GM19463 (cell line): ENCODE measurements at regions not wholly inside any gene's neighbourhood (a gene's known extent, or its start where the extent isn't known, plus 50 kb on each side); places are given as distances from the start of the nearest gene placed in this dataset.

ENCODE experiments used
- ATAC-seq: cut with Tn5 transposase; IDR thresholded peaks from one replicate; pipeline ENCODE4 v1.9.1; 2021; ENCODE audit warnings: mild to moderate bottlenecking, moderate library complexity; ENCODE audit not compliant: unreplicated experiment

DNA sequence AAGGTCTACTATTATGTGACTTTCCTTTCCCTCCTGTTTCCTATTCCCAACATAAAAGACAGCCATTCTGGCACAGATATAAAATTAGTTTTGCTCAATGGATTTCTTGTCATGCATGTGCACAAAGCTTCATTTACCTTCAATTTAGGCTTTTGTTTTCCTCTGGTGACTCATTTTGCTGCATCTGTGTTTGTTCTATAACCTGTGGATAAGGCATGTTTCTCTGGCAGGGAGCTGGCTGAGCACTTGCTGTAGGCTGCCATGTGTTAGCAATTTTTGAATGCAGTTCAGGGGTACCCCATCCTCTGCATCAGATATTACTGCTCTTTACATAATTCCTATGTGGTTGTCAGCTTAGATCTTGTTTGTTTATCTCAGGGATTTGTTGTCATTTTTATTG, 202.8 kb upstream of the GRID2 start:
- ATAC-seq, result no peak

DNA sequence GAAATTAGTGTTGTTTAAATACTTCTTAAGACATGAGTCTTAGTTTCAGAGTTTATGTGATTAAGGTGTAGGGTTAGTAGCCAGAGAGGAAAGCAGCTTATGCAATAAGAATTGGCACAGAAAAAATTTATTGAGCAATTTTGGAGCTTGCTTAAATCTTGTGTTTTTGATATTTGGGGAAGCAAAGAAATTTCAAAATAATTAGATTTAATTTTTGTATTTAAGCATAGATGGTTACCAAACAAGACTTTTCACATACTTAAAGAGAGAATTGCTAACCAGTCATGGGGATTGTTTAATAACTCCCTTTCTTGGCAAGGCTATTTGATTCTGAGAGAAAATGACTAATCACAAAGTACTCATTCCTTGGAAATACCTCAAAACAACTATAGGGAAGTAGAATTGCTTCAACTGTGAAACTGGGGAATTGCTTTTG, 202.0 kb upstream of the GRID2 start:
- no peak for ATAC-seq

DNA sequence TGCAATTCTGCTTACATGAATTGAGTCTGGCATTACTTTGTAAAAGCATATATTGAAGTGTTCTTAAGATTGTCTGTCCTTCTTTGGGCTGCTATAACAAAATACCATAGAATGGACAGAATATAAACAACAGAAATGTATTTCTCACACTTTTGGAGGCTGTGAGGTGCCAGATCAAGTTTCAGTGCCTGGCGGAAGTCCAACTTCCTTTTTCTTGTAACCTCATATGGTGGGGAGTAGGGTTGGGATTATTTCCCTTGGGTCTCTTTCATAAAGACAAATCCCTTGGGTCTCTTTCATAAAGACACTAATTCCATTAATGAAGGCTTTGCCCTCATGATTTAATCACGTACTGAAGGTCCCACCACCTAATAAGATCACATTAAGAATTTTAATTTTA, 199.3 kb upstream of the GRID2 start:
- no peak for ATAC-seq

- ATAC-seq, result no peak
Observed at GRCh38 chr4:92106816-92107215, 196.9 kb upstream of the GRID2 start.

DNA sequence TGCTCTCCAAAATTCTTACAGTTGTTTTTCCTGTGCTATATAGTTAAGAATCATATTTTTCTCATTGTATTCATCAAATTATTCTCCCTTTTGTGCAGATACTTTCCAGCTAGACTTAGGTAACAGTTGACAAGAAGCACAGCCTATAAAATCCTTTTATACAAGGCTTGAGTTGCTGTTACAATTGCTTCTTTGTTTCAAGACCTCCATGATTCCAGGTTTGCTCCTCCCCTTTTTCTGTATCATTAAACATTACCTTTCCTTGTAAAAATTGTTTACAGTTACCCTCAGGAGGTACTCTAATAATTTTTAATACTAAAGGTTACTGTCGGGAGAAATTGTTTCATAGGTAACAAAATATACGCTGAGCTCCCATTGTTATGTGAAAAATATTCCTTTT, 192.3 kb upstream of the GRID2 start:
- ATAC-seq, result no peak

DNA sequence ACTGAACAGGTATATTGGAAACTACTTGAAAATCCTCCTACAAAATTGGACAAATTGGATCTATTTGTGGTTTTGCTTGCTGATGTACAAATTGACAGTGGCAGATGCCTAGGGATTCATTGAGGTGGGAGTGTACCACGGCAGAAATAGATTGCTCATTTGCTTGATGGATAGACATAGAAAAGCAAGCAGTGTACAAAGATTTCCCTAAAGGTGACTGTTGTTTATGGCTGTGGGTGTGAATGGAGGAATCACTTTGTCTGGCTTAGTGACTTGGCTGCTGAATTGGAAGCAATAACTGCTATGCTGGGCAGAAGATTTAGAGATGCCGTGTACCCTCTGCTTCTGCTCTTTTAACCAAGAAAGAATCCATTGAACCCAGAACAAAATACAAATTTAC, 191.0 kb upstream of the GRID2 start:
- ATAC-seq, result no peak

GRCh38 chr4:92120810-92121498, 182.8 kb upstream of the GRID2 start:
- ATAC-seq, result no peak

GRCh38 chr4:92122911-92123310, 180.9 kb upstream of the GRID2 start:
- ATAC-seq, result no peak

DNA sequence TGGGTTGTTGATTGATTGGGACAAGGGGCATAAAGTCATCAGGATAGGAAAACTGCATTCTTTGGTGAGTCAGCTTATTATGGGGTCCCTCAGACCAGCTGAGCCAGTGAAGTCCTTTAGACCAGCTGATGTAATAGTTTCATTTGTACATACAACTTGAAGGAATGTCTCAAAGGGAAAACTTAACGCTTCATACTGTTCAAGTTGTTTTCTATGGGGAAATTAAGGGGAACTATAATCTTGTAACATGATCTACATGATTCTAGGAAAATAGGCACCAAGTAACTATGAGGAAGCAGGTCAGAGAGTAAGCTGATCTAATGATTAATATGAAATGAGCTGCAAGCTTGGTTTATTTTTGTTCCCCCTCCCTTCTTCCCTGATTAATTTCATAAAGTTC, 175.1 kb upstream of the GRID2 start:
- no peak for ATAC-seq

GRCh38 chr4:92129408-92129994, 174.3 kb upstream of the GRID2 start:
- ATAC-seq, result no peak

DNA sequence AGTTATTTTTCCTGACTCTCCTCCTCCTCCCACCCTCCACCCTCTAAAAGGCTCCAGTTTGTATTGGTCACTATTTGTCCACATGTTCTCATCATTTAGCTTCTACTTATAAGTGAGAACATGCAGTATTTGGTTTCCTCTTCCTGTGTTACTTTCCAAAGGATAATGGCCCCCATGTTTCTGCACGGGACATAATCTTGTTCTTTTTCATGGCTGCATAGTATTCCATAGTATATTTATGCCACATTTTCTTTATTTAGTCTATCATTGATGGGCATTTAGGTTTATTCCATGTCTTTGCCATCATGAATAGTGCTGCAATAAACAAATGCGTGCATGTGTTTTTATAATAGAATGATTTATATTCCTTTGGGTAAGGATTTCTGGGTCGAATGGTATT, 167.3 kb upstream of the GRID2 start:
- no peak for ATAC-seq

- ATAC-seq, result no peak
Observed at GRCh38 chr4:92163348-92163747, 140.4 kb upstream of the GRID2 start.

- no peak for ATAC-seq
Observed at GRCh38 chr4:92170340-92170739, 133.4 kb upstream of the GRID2 start.

- ATAC-seq, result no peak
Observed at GRCh38 chr4:92172203-92172602, 131.6 kb upstream of the GRID2 start.

DNA sequence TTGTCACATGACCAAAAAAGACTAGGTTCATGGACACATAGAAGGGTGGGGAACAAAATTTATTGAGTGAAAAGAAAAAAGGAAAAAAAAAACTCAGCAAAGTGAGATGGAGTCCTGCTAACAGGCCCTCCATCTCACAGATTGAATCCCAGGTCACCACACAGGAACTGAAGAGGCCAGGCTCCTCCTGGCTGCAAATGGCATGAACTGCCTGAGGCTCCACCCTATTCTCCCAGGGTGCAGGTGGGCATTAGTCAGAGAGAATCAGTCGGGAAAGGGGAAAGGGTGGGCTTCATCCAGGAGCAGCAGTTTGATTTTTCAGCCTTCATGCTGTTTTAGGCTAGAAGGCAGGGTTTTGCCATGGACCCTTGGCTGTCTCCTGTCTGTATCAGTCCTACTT, 128.5 kb upstream of the GRID2 start:
- no peak for ATAC-seq

- ATAC-seq, result no peak
Observed at GRCh38 chr4:92182006-92182735, 121.6 kb upstream of the GRID2 start.

DNA sequence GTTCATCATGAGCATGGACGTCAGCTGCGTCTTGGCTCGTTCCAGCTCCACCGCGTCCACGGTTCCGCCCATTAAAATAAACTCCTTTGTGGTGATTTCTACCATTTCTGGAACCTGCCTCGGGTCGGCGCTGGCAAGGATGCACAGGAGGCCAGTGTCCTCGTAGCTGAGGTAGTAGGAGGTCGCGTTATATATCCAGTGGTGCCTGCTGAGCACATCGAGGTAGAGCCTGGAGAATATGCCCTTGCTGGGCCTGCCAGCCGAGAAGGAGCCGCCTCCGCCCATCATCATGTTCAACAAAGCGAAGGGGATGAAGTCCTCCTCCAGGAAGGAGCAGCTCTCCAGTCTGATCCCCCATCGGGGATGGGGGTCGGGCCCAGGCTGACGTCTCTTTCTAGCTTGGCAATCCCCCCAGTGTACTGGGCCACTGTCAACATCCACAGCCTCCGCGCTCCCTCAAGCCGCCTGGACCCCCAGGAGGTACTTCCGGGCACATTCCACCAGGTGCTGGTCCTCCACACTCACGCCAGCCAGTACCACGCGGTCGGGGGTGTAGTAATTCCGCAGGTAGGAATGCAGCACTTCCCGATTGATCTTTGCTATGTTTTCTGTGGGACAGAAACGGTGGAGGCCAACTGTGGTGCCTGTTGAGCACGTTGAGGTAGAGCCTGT, 120.9 kb upstream of the GRID2 start:
- no peak for ATAC-seq

DNA sequence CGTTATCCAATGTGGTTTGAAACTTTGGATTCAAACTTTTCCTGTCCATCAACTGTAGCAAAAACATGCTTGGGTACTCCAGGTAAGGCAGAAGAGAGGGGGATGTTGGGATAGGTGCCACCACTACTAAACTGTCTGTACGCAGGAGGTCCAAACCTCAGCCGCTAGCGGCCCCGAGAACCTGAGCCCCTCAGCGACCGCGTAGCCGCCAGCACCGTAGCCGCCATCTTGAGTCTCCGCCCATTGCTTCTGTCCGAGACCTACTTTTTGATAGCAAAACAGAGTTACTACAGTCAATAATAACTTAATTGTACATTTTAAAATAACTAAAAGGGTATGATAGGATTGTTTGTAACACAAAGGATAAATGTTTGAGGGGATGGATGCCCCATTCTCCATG, 119.9 kb upstream of the GRID2 start:
- ATAC-seq, result no peak

DNA sequence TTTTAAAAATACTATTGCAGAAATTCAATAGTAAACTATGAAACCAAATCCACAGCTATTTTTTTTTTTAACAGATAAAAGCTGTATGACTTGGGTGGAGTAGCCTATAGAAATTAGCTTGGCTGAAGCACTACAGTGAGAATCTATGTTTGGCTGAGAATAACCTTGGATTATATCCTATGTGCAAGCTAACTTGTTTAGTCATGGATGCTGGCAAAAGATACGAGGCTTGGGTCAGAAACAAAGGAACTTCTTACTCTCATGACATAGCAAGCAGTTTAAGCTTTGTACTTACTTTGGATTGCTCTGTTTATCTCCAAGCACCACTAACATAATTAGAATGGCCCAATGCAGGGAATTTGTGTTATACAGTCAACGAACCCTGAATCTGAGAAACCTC, 119.2 kb upstream of the GRID2 start:
- ATAC-seq, result no peak

- ATAC-seq, result no peak
Observed at GRCh38 chr4:92186239-92186638, 117.5 kb upstream of the GRID2 start.

DNA sequence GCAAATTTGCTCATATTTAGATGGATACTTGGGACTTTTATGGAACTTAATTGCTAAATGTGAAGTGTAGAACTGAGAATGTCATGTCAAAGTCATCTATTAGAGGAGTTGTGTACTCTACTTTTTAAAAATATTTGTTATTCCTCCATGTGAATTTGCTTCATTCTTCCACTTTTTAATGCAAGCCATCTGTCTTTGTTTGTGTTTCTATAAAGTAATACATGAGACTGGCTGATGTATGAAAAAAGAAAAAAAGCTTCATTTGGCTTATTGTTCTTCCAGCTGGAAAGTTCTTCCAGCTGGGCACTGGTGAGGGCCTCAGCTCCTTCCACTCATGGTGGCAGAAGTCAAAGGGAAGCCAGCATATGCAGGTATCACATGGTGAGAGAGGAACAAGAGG, 114.6 kb upstream of the GRID2 start:
- no peak for ATAC-seq

DNA sequence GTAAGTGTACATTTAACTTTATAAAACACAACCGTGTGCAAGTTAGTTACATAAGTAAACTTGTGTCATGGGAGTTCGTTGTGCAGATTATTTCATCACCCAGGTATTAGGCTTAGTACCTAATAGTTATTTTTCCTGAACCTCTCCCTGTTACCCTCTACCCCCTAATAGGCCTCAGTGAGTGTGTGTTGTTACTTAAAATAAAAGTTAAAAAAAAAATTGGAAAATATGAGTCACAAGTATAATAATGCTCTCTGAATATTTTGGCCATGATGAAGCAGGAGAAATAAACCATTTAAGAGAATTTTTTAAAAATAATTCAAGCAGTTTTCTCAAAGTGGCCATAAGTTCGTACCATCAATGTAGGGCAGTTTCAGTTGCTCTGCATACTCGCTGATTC, 105.1 kb upstream of the GRID2 start:
- ATAC-seq, result no peak
